ENCODE measurements at regions not wholly inside any gene's neighbourhood (a gene's known extent, or its start where the extent isn't known, plus 50 kb on each side); places are given as distances from the start of the nearest gene placed in this dataset.

- TF ChIP-seq CTCF (IDR thresholded peaks at IDR 0.05; ENCODE audit: low read depth, low read length), result peak; percentile 9
- DNase-seq (ENCODE audit: extremely low read depth, low read depth), result peak; percentile 44
Observed at GRCh38 chr2:150644298-150645067, 157.0 kb upstream of the RND3 start.

- DNase-seq (ENCODE audit: extremely low read depth, low read depth), result no peak
Observed at GRCh38 chr2:150643114-150643725, 155.8 kb upstream of the RND3 start.

GRCh38 chr2:150640039-150640438 is 152.6 kb upstream of the RND3 start:
- DNase-seq (ENCODE audit: extremely low read depth, low read depth), result no peak
- TF ChIP-seq CTCF (IDR thresholded peaks at IDR 0.05; ENCODE audit: low read depth, low read length), result no peak

More at GRCh38 chr2:150643114-150643725, 155.8 kb upstream of the RND3 start:
- no peak for TF ChIP-seq CTCF (IDR thresholded peaks at IDR 0.05; ENCODE audit: low read depth, low read length)

- TF ChIP-seq CTCF (IDR thresholded peaks at IDR 0.05; ENCODE audit: low read depth, low read length), result no peak
Observed at GRCh38 chr2:150639383-150639782, 151.9 kb upstream of the RND3 start.

GRCh38 chr2:150631236-150631821 is 143.9 kb upstream of the RND3 start:
- DNase-seq (ENCODE audit: extremely low read depth, low read depth), result no peak
- TF ChIP-seq CTCF (IDR thresholded peaks at IDR 0.05; ENCODE audit: low read depth, low read length), result no peak; the same call in 1 of the 2 replicates

More at GRCh38 chr2:150639383-150639782, 151.9 kb upstream of the RND3 start:
- no peak for DNase-seq (ENCODE audit: extremely low read depth, low read depth)

- DNase-seq (ENCODE audit: extremely low read depth, low read depth), result no peak
- TF ChIP-seq CTCF (IDR thresholded peaks at IDR 0.05; ENCODE audit: low read depth, low read length), result no peak
Observed at GRCh38 chr2:150630587-150631235, 143.2 kb upstream of the RND3 start.

Measured in AG09319 (cell line).